Natural killer cell (primary cell): ENCODE measurements at regions not wholly inside any gene's neighbourhood (a gene's known extent, or its start where the extent isn't known, plus 50 kb on each side); places are given as distances from the start of the nearest gene placed in this dataset.
"Not testable (repeated sequence)": the region's sequence is repeated elsewhere in the genome, so short reads cannot be mapped to it uniquely, and the experiment has no call there.

ENCODE experiments used
- ATAC-seq, 3 donors: fragments of 150-1000 bp in 2 of 3; fragments of 200-7000 bp in 1 of 3; cut with Tn5 transposase; 1 replicate in 1 of 3; 2 replicates in 2 of 3; pipeline ENCODE4 v1.10.0; 2021; ENCODE audit warnings: mild to moderate bottlenecking in 2 of 3, moderate library complexity in 2 of 3
- DNase-seq, 2 donors: peaks; one replicate each; pipeline versions ENCODE4 v3.0.0 to v3.0.0-alpha.2; 2013 to 2021; ENCODE audit warnings: mixed read lengths in 1 of 2
- H3K27ac ChIP-seq: one replicate; pipeline ENCODE4 v1.5.1; 2013; ENCODE audit warnings: mild to moderate bottlenecking, low read length
- H3K27me3 ChIP-seq: one replicate; pipeline ENCODE4 v1.6.1; 2013; ENCODE audit warnings: low read length; ENCODE audit not compliant: control insufficient read depth, insufficient read depth
- H3K36me3 ChIP-seq: one replicate; pipeline ENCODE4 v1.6.1; 2013; ENCODE audit warnings: low read length; ENCODE audit not compliant: control insufficient read depth, insufficient read depth
- H3K4me1 ChIP-seq: one replicate; pipeline ENCODE4 v1.6.1; 2013; ENCODE audit warnings: low read length; ENCODE audit not compliant: control insufficient read depth, insufficient read depth
- H3K4me3 ChIP-seq: one replicate; pipeline ENCODE4 v1.5.1; 2013; ENCODE audit warnings: low read length
- H3K9me3 ChIP-seq: one replicate; pipeline ENCODE4 v1.6.1; 2013; ENCODE audit warnings: low read length; ENCODE audit not compliant: control insufficient read depth, insufficient read depth
- H3K27ac Mint-ChIP-seq, 2 donors: one replicate each; pipeline ENCODE4 v1.8.0; 2022; ENCODE audit warnings: mild to moderate bottlenecking in 2 of 2, mixed read lengths in 2 of 2, moderate library complexity in 1 of 2
- H3K27me3 Mint-ChIP-seq, 2 donors: one replicate each; pipeline ENCODE4 v1.8.0; 2022; ENCODE audit warnings: low read depth in 2 of 2, mixed read lengths in 2 of 2
- H3K36me3 Mint-ChIP-seq: one replicate; pipeline ENCODE4 v1.8.0; 2022; ENCODE audit warnings: mixed read lengths
- H3K4me1 Mint-ChIP-seq, 2 donors: one replicate each; pipeline ENCODE4 v1.8.0; 2022; ENCODE audit warnings: mixed read lengths in 2 of 2
- H3K4me3 Mint-ChIP-seq: one replicate; pipeline ENCODE4 v1.8.0; 2022; ENCODE audit warnings: mild to moderate bottlenecking, moderate library complexity, mixed read lengths
- H3K9me3 Mint-ChIP-seq, 2 donors: one replicate each; pipeline ENCODE4 v1.8.0; 2022; ENCODE audit warnings: mixed read lengths in 2 of 2
- CTCF ChIP-seq: fragments of 200-600 bp; IDR thresholded peaks from one replicate; pipeline ENCODE4 v1.8.0; 2022; ENCODE audit warnings: antibody characterized with exemption
- WGBS: methylation state at CpG from one replicate; pipeline ENCODE4 v1.1.7; 2013; ENCODE audit warnings: missing lambda C conversion rate; ENCODE audit not compliant: insufficient coverage; 5-methylcytosine and 5-hydroxymethylcytosine counted together
- intact Hi-C: fragments of 100-400 bp; cut with micrococcal nuclease; formaldehyde crosslinking; loops from one replicate; pipeline ENCODE4 v1.14.2; 2022

GRCh38 chr2:61597300-61598289 is 59.4 kb upstream of the XPO1 start:
- Histone ChIP-seq H3K27me3 (no peaks in the 10 kb centered on the region), H3K4me1 (no peaks in the 10 kb centered on the region), H3K27ac (no peak overlapping the region), H3K36me3 (no peaks in the 10 kb centered on the region), H3K9me3 (no peaks in the 10 kb centered on the region), H3K4me3 (no peak overlapping the region)
- H3K27ac Mint-ChIP-seq: no peak overlapping the region
- no peak for DNase-seq
- peaks cover 0 to 2% of the 10 kb centered on the region in 2 donors for H3K9me3 Mint-ChIP-seq
- WGBS: 92% methylated on average over 6 of the region's 9 CpGs
- H3K27me3 Mint-ChIP-seq: peaks cover 3 to 7% of the 10 kb centered on the region in 2 donors
- TF ChIP-seq CTCF: no peak
- H3K4me3 Mint-ChIP-seq: no peak overlapping the region
- H3K4me1 Mint-ChIP-seq: no peaks in the 10 kb centered on the region
- no peaks in the 10 kb centered on the region for H3K36me3 Mint-ChIP-seq
- intact Hi-C loops: no loop called here
- ATAC-seq: no peak

- H3K4me1 ChIP-seq, H3K4me3 ChIP-seq, H3K36me3 ChIP-seq, intact Hi-C loops, H3K4me3 Mint-ChIP-seq, H3K27ac ChIP-seq, ATAC-seq, H3K4me1 Mint-ChIP-seq, H3K27me3 ChIP-seq, DNase-seq, H3K9me3 Mint-ChIP-seq, H3K27ac Mint-ChIP-seq, H3K9me3 ChIP-seq, H3K36me3 Mint-ChIP-seq: not testable (repeated sequence)
- 58% methylated on average over 4 of the region's 7 CpGs for WGBS
- H3K27me3 Mint-ChIP-seq: peaks cover 3 to 13% of the 10 kb centered on the region in 2 donors
Observed at GRCh38 chr2:61594201-61594600, 56.0 kb upstream of the XPO1 start.

GRCh38 chr2:61593648-61594047 is 55.5 kb upstream of the XPO1 start:
- WGBS: 67% methylated on average over 3 of the region's 3 CpGs
- H3K4me3 Mint-ChIP-seq, H3K4me1 ChIP-seq, H3K36me3 ChIP-seq, H3K9me3 ChIP-seq, H3K27ac ChIP-seq, H3K4me1 Mint-ChIP-seq, DNase-seq, intact Hi-C loops, H3K27me3 ChIP-seq, H3K4me3 ChIP-seq, H3K27ac Mint-ChIP-seq, ATAC-seq, H3K36me3 Mint-ChIP-seq, H3K9me3 Mint-ChIP-seq: not testable (repeated sequence)
- H3K27me3 Mint-ChIP-seq: peaks cover 3 to 13% of the 10 kb centered on the region in 2 donors

GRCh38 chr2:61590214-61590613 is 52.1 kb upstream of the XPO1 start:
- WGBS: 94% methylated on average over 2 of the region's 2 CpGs
- intact Hi-C loops: no loop called here
- H3K36me3 ChIP-seq: no peaks in the 10 kb centered on the region
- Mint-ChIP-seq H3K9me3 (peaks cover 0 to 2% of the 10 kb centered on the region in 2 donors), H3K27ac (no peak overlapping the region), H3K4me3 (no peak overlapping the region), H3K4me1 (no peaks in the 10 kb centered on the region), H3K36me3 (no peaks in the 10 kb centered on the region), H3K27me3 (peaks cover 3 to 20% of the 10 kb centered on the region in 2 donors)
- ATAC-seq (no peak), DNase-seq (no peak)
- no peak overlapping the region for H3K27ac ChIP-seq
- H3K27me3 ChIP-seq: no peaks in the 10 kb centered on the region
- H3K4me3 ChIP-seq: no peak overlapping the region
- no peaks in the 10 kb centered on the region for H3K4me1 ChIP-seq
- H3K9me3 ChIP-seq: no peaks in the 10 kb centered on the region
- TF ChIP-seq CTCF: no peak
